ENCODE measurements at regions not wholly inside any gene's neighbourhood (a gene's known extent, or its start where the extent isn't known, plus 50 kb on each side); places are given as distances from the start of the nearest gene placed in this dataset.

DNA sequence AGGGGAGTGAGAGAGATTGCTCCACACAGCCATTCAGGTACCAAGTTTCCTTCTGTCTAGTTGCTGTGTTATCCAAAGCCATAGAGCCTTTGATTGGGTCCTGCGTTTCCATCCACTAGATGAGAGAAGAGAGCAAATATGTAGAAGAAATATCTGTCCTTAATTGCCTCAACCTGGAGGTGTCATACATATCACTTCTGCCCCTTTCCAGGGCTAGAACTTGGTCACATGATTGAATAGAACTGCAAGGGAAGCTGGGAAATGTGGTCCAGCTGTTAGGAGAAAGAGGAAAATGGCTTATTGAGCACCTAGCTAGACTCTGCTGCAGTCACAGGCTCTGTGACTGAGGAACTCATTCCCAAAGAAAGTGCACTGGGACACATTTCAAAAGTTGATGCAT is 115.6 kb upstream of the JAG1 start:
- Histone ChIP-seq H3K4me3 (no peak overlapping the region), H3K4me1 (no peaks in the 10 kb centered on the region), H3K27me3 (no peaks in the 10 kb centered on the region), H3K9me3 (no peaks in the 10 kb centered on the region), H3K27ac (no peak overlapping the region), H3K36me3 (no peaks in the 10 kb centered on the region)
- 83% methylated on average over 1 of the region's 1 CpG; no CpG with 5 or more reads in 1 of the 2 donors for WGBS, 2 donors (ENCODE audit: low coverage in 1 of 2)
- peak; percentile 24 for ATAC-seq
- TF ChIP-seq EP300 (IDR thresholded peaks at IDR 0.05), result no peak
- TF ChIP-seq POLR2AphosphoS5 (IDR thresholded peaks at IDR 0.05), result no peak
- TF ChIP-seq POLR2A (IDR thresholded peaks at IDR 0.05), result no peak
- TF ChIP-seq, protein P1, sequence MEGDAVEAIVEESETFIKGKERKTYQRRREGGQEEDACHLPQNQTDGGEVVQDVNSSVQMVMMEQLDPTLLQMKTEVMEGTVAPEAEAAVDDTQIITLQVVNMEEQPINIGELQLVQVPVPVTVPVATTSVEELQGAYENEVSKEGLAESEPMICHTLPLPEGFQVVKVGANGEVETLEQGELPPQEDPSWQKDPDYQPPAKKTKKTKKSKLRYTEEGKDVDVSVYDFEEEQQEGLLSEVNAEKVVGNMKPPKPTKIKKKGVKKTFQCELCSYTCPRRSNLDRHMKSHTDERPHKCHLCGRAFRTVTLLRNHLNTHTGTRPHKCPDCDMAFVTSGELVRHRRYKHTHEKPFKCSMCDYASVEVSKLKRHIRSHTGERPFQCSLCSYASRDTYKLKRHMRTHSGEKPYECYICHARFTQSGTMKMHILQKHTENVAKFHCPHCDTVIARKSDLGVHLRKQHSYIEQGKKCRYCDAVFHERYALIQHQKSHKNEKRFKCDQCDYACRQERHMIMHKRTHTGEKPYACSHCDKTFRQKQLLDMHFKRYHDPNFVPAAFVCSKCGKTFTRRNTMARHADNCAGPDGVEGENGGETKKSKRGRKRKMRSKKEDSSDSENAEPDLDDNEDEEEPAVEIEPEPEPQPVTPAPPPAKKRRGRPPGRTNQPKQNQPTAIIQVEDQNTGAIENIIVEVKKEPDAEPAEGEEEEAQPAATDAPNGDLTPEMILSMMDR (IDR thresholded peaks at IDR 0.05), result no peak

DNA sequence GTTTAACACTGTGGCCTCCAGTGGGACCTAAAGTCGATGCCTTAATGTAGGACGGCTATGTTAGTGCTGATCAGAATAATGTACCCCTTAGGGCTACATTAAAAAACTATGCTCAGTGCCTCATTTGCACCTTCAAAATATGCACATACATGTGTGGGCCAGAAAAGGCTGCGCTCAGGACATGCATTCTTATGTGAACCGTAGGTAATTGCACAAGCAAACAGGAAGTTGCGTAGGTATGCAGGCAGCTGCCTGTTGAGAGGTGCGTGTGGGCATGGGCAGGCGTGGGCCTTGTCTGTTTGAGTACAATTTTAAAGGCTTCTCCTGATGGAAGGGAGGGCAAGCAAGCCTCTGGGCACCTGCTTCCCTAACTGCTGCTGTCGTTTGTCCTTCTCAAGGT is 116.2 kb upstream of the JAG1 start:
- TF ChIP-seq POLR2A (IDR thresholded peaks at IDR 0.05) (no peak), POLR2AphosphoS5 (IDR thresholded peaks at IDR 0.05) (no peak), EP300 (IDR thresholded peaks at IDR 0.05) (no peak)
- TF ChIP-seq, protein P1 (IDR thresholded peaks at IDR 0.05), result no peak

DNA sequence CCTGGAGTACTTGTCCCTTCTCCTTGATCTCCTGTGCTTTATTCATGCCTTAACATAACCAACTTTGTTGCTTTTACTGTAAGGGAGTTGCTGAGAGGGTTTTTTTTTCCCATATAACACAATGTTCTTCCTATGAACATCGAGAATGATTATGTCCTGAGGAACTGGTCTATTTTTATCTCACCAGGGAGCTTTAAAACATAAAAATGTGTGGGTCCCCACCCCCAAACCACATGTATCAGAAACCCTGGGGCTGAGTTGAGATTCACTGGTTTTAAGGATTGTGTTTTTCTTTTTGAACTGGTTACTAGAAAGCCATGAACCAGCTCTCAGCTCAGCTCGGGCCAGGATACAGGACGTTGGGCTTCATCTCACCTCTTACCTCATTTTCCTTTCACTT is 118.5 kb upstream of the JAG1 start:
- H3K4me3 ChIP-seq, result no peak overlapping the region
- H3K9me3 ChIP-seq, result no peaks in the 10 kb centered on the region
- ATAC-seq, result no peak
- no peaks in the 10 kb centered on the region for H3K4me1 ChIP-seq
- no peaks in the 10 kb centered on the region for H3K27me3 ChIP-seq
- 61% methylated on average over 3 of the region's 3 CpGs; no CpG with 5 or more reads in 1 of the 2 donors for WGBS, 2 donors (ENCODE audit: low coverage in 1 of 2)
- no peaks in the 10 kb centered on the region for H3K36me3 ChIP-seq
- H3K27ac ChIP-seq, result no peak overlapping the region
- TF ChIP-seq, protein P1 (IDR thresholded peaks at IDR 0.05), result no peak
- no peak for TF ChIP-seq POLR2AphosphoS5 (IDR thresholded peaks at IDR 0.05)
- TF ChIP-seq POLR2A (IDR thresholded peaks at IDR 0.05), result no peak
- TF ChIP-seq EP300 (IDR thresholded peaks at IDR 0.05), result no peak

More for the DNA sequence above, 116.2 kb upstream of the JAG1 start:
- no peak for ATAC-seq
- no peak overlapping the region for H3K4me3 ChIP-seq
- no peaks in the 10 kb centered on the region for H3K4me1 ChIP-seq
- H3K27me3 ChIP-seq, result no peaks in the 10 kb centered on the region
- H3K27ac ChIP-seq, result no peak overlapping the region
- H3K36me3 ChIP-seq, result no peaks in the 10 kb centered on the region
- H3K9me3 ChIP-seq, result no peaks in the 10 kb centered on the region
- 75 to 96% methylated on average over 7 to 8 of the region's 8 CpGs for WGBS, 2 donors (ENCODE audit: low coverage in 1 of 2)

DNA sequence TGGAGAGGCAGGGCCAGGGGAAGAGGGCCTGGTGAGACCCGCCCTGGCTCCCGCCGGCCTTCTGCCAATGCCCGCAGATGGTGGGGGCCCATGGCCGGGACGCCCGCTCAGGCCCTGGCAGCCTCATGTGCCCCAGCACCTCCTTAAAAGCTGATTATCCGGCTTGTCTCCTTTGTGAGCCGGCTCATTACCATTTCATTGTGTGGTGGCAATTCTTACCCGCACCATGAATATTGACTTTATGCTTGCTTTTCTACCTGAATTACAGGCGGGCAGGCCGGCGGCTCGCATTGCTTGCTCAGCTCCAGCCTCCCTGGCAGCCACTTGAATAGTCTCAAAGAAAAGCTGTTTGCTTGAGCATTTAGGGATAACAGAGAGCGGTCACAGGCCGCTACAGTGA is 120.0 kb upstream of the JAG1 start:
- Histone ChIP-seq H3K4me1 (no peaks in the 10 kb centered on the region), H3K9me3 (no peaks in the 10 kb centered on the region), H3K4me3 (no peak overlapping the region), H3K27me3 (no peaks in the 10 kb centered on the region), H3K27ac (no peak overlapping the region), H3K36me3 (no peaks in the 10 kb centered on the region)
- WGBS, 2 donors (ENCODE audit: low coverage in 1 of 2), result 65 to 94% methylated on average over 6 to 9 of the region's 16 CpGs
- TF ChIP-seq, protein P1 (IDR thresholded peaks at IDR 0.05), result no peak
- no peak for TF ChIP-seq POLR2AphosphoS5 (IDR thresholded peaks at IDR 0.05)
- no peak for TF ChIP-seq POLR2A (IDR thresholded peaks at IDR 0.05)
- no peak for TF ChIP-seq EP300 (IDR thresholded peaks at IDR 0.05)
- no peak for ATAC-seq

DNA sequence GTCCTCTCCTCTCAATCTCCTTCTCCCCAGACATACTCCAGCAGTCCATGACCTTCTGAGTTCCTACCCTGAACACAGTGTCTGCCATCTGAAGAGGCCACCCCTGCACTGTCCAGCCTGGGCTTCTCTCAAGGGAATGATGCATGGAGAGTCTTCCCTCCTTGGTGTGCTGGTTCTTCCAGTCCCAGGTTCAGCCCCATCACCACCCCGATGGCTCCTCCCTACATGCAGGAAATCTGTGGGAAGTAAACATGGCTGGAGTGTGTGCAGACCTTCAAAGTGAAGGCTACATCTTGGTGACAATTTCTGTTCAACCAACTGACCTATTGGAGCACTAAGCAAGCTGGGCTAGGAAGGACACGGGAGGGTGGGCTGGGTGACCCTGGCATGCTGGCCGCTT is 121.0 kb upstream of the JAG1 start:
- Histone ChIP-seq H3K27ac (no peak overlapping the region), H3K27me3 (no peaks in the 10 kb centered on the region), H3K9me3 (no peaks in the 10 kb centered on the region), H3K4me1 (no peaks in the 10 kb centered on the region), H3K4me3 (no peak overlapping the region), H3K36me3 (no peaks in the 10 kb centered on the region)
- no CpG with 5 or more reads among the region's 3 CpGs for WGBS, 2 donors (ENCODE audit: low coverage in 1 of 2)
- ATAC-seq, result no peak
- TF ChIP-seq, protein P1 (IDR thresholded peaks at IDR 0.05), result no peak
- no peak for TF ChIP-seq EP300 (IDR thresholded peaks at IDR 0.05)
- TF ChIP-seq POLR2A (IDR thresholded peaks at IDR 0.05), result no peak
- TF ChIP-seq POLR2AphosphoS5 (IDR thresholded peaks at IDR 0.05), result no peak
